CD4-positive, alpha-beta T cell treated with Interleukin-2 at 100 ng/mL for 4 hours (primary cell): ENCODE measurements at regions not wholly inside any gene's neighbourhood (a gene's known extent, or its start where the extent isn't known, plus 50 kb on each side); places are given as distances from the start of the nearest gene placed in this dataset.

ENCODE experiments used
- DNase-seq: peaks from one replicate; pipeline ENCODE4 v3.0.0-alpha.2; 2020; ENCODE audit warnings: low spot score

DNA sequence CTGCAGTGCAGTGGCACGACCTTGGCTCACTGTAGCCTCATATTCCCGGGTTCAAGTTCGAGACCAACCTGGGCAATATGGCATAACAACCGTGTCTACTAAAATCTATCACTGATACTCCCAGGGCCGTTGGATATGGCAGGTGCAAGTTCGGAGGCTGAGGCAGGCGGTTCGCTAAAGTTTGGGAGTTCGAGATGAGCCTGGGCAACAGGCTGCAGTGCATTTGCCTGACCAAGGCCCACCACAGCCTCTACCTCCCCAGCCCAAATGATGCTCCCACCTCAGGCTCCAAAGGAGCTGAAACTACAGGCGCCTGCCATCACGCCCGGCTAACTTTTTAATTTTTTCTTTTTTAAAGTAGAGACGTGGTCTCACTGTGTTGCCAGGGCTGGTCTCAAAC is 177.1 kb upstream of the ALG10B start:
- DNase-seq: no peak

DNA sequence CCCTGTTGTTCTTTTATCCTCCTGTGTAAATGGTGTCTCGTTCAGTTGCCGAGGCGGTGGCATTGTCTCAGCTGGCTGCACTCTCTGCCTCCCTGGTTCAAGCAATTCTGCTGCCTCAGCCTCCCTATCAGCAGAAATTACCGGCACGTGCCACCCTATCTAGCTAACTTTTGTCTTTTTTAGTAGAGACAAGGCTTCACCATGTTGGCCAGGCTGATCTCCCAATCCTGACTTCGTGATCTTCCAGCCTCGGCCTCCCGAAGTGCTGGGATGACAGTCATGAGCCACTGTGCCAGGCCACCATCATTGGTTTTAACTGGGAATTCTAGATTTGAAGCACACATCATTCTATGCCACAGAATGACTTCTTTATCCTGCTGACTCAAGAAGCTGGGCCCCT is 175.3 kb upstream of the ALG10B start:
- DNase-seq: no peak

DNA sequence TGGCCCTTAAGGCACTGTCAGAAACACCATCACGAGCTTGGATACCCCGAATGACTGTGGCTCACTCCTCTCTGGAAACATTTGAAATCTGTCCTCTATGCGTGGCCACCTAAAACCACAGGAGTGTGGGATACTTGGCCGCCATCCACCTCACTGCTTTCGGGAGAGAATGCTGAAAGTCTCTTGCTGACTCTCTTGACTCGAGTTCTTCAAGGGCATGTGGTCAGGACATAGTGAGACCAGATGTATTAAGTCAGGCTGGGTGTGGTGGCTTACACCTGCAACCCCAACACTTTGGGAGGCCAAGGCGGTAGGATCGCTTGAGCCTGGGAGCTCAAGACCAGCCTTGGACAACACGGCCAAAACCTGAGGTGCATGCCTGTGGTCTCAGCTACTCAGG is 174.7 kb upstream of the ALG10B start:
- DNase-seq: no peak

GRCh38 chr12:38142974-38143373 is 173.6 kb upstream of the ALG10B start:
- no peak for DNase-seq

DNA sequence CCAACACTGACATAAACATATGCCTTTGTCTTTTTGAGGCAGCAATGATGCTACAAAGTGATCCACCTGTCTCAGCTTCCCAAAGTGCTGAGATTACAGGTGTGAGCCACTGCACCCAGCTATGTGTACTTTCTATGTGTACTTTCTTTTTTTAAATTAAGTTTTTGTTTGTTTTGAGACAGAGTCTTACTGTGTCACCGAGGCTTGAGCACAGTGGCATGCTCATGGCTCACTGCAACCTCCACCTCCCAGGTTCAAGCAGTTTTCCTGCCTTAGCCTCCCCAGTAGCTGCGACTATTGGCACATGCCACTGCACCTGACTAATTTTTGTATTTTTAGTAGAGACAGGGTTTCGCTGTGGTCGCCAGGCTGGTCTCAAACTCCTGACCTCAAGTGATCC is 172.5 kb upstream of the ALG10B start:
- DNase-seq: no peak

- DNase-seq: no peak
These were observed 171.8 kb upstream of the ALG10B start for GRCh38 chr12:38144601-38145436.

- no peak for DNase-seq
These were observed 167.0 kb upstream of the ALG10B start for GRCh38 chr12:38149395-38150073.

DNA sequence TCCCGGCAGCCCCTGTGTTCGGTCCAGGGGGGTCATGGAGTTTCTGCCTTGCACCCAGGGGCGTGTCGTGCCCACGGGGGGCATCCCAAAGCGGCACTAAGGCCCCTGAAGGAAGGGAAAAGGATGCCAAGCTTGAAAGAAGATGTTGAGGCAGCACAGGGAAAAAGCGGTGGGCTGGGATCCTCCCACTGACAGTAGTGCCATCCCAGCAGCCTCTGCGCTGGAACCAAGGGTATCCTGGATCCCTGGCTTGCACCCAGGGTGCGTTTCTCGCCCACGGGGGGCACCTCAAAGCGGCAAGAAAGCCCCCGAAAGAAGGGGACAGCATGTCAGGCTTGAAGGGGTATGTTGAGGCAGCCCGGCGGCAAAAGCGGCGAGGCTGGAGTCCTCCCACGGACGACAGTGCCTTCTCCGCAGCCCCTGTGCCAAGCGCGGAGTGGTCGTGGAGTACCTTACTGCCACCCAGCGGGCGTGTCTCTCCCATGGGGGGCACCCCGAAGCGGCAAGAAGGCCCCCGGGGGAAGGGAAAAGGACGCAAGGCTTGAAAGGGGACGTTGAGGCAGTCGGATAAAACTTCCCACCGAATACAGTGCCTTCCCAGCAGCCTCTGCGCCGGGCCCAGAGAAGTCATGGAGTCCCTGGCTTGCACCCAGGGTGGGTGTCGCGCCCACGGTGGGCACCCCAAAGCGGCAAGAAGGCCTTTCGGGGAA is 164.4 kb upstream of the ALG10B start:
- DNase-seq: no peak

- DNase-seq: no peak
These were observed 163.5 kb upstream of the ALG10B start for GRCh38 chr12:38152816-38153736.

GRCh38 chr12:38153737-38154061 is 162.9 kb upstream of the ALG10B start:
- DNase-seq: no peak

- no peak for DNase-seq
These were observed 162.2 kb upstream of the ALG10B start for GRCh38 chr12:38154096-38155019.

DNA sequence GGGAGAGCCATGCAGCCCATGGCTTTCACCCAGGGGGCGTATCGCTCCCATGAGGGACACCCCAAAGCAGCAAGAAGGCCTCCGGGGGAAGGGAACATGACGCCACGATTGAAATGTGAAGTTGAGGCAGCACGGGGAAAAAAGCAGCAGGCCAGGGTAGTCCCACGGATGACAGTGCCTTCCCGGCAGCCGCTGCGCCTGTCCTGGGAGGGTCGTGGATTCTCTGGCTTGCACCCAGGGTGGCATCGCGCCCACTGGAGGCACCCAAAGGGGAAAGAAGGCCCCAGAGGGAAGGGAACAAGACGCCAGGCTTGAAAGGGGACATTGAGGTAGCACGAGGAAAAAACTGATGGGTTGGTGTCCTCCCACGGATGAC is 161.6 kb upstream of the ALG10B start:
- no peak for DNase-seq

DNA sequence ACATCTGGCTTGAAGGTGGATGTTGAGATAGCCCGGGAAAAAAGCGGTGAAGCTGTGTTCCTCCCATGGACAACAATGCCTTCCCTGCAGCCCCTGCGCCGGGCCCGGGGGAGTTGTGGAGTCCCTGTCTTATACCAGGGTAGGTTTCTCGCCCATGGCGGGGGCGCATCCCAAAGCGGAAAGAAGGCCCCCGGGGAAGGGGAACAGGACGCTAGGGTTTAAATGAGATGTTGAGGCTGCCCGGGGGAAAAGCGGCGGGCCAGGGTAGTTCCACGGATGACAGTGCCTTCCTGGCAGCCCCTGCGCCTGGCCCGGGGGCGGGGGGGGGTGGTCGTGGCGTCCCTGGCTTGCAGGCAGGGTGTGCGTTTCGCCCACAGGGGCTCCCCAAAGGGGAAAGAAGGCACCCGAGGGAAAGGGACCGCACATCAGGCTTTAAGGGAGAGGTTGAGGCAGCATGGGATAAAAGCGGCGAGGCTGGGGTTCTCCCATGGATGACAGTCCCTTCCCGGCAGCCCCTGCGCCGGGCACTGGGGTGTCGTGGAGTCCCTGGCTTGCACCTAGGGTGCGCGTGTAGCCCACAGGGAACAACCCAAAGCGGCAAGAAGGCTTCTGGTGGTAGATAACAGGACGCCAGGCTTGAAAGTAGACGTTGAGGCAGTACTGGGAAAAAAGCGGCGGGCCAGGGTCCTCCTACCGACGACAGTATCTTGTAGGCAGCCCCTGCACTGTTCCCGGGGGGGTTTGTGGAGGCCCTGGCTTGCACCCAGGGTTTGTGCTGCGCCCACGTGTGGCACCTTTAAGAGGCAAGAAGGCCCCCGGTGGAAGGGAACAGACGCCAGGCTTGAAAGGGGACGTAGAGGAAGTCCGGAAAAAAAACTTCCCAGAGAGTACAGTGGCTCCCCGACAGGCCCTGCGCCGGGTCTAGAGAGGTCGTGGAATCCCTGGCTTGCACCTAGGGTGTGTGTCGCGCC is 160.8 kb upstream of the ALG10B start:
- no peak for DNase-seq

DNA sequence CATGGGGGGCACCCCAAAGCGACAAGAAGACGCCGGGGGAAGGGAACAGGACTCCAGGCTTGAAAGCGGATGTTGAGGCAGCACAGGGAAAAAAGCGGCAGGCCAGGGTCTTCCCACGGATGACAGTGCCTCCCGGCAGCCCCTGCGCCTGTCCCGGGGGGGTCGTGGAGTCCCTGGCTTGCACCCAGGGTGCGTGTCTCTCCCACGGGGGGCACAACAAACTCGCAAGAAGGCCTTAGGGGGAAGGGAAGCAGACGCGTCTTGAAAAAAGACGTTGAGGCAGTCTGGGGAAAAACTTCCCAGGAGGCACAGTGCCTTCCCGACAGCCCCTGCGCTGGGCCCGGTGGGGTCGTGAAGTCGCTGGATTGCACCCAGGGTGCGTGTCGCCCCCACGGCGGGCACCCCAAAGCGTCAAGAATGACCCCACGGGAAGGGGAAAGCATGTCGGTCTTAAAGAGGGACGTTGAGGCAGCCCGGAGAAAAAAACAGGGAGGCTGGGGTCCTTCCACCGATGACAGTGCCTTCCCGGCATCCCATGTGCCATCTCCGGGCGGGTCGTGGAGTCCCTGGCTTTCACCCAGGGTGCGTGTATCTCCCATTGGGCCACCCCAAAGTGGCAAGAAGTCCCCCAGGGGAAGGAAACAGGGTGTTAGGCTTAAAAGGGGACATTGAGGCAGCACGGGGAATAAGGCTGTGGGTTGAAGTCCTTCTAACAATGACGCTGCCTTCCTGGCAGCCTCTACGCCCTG is 159.9 kb upstream of the ALG10B start:
- no peak for DNase-seq

DNA sequence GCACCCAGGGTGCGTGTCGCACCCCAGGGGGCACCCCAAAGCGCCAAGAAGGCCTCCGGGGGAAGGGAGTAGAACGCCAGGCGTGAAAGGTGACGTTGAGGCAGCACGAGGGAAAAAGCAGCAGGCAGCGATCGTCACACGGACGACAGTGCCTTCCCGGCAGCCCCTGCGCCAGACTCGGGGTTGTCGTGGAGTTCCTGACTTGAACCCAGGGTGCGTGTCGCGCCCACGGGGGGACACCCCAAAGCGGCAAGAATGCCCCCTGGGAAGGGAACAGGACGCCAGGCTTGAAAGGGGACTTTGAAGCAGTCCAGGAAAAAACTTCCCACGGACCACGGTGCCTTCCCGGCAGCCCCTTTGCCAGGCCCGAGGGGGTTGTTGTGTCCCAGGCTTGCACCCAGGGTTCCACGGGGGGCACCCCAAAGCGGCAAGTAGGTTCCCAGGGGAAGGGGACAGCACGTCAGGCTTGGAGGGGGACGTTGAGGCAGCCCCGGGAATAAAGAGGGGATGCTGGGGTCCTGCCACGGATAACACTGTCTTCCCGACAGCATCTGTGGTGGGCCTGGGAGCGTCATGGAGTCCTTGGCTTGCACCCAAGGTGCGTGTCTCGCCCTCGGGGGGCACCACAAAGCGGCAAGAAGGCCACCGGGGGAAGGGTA is 159.2 kb upstream of the ALG10B start:
- no peak for DNase-seq

DNA sequence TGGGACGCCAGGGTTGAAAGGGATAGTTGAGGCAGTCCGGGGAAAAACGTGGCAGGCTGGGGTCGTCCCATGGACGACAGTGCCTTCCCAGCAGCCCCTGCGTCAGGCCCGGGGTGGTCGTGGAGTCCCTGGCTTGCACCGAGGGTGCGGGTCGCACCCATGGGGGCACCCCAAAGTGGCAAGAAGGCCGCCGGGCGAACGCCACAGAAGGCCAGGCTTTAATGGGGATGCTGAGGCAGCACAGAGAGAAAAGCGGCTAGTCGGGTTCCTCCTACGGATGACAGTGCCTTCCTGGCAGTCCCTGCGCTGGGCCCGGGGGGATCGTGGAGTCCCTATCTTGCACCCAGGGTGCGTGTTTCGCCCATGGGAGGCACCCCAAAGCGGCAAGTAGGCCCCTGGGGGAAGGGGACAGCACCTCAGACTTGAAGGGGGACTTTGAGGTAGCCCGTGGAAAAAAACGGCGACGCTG is 158.6 kb upstream of the ALG10B start:
- no peak for DNase-seq

- DNase-seq: no peak
These were observed 158.0 kb upstream of the ALG10B start for GRCh38 chr12:38158428-38159091.

DNA sequence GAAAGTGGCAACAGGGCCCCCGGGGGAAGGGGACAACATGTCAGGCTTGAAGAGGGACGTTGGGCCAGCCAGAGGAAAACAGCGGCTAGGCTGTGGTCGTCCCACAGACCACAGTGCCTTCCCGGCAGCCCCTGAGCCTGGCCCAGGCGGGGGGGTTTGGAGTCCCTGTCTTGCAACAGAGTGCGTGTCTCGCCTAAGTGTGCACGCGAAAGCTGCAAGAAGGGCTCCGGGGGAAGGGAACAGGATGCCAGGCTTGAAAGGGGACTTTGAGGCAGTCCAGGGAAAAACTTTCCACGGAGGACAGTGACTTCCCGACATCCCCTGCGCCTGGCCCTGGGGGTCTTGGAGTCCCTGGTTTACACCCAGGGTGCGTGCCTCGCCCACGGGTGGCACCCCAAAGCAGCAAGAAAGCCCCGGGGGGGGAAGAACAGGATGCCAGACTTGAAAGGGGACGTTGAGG is 157.5 kb upstream of the ALG10B start:
- DNase-seq: no peak
